ENCODE measurements at regions not wholly inside any gene's neighbourhood (a gene's known extent, or its start where the extent isn't known, plus 50 kb on each side); places are given as distances from the start of the nearest gene placed in this dataset.

GRCh38 chr10:62715383-62715782 is 89.1 kb upstream of the ADO start:
- no peak for DNase-seq (ENCODE audit: low spot score)

GRCh38 chr10:62718585-62718984 is 85.9 kb upstream of the ADO start:
- DNase-seq (ENCODE audit: low spot score) = no peak

DNA sequence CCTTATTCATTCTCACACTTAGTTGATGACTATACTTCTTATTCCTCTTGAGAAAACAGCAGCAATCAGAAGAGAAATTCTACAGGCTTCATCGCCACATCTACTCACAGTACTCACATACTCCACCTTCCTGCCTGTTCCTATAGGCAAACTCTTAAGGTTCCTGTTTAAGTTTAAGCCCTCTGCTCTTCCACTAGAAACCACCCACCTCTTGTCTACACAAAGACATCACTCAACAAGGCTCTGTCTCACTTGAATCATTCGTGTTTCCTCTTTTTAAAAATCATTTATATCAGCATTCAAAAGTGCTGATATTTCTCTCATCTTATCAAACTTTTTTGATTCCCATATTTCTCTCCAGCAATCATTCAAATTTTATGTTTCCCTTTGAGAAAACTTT is 85.5 kb upstream of the ADO start:
- no peak for DNase-seq (ENCODE audit: low spot score)

DNA sequence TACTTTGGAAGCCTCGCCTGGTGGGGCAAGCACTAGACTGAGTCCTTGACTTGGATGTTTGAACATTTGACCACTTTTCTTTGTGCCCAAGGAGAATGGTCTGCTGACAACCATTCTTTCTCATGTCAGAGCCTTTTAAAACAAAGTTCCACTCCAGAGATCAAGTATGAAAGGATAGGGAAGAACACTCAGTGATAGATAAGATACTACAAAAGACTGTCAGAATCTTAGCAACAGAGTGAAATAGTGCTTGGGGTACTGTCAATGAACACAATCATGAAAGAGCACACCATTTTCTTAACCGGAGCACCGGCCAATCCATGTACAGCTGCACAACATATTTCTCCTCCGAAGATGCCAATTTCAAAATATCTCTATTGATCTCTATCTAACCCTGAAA is 82.8 kb upstream of the ADO start:
- DNase-seq (ENCODE audit: low spot score) = no peak

DNA sequence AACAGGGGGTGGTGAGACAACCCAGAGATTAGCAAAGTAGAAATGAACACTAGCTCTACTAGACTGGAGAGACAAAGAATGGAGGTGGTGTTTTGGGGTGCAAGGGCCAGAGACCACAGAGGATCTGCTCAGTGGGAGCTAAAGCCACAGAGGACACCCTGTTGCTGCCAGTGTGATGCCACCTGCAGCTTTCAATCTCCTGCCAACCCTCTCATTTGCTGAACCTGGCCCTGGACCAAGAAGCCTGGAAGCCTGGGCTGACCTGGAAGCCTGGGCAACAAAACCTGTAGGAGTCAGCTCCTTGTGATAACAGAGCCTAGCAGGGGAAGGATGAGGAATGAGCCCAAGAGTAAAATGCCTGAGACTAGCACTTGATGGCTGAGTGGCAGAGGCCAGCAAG is 81.1 kb upstream of the ADO start:
- DNase-seq (ENCODE audit: low spot score) = no peak

- no peak for DNase-seq (ENCODE audit: low spot score)
Observed at GRCh38 chr10:62724465-62724864, 80.1 kb upstream of the ADO start.

GRCh38 chr10:62726142-62726541 is 78.4 kb upstream of the ADO start:
- DNase-seq (ENCODE audit: low spot score) = no peak

GRCh38 chr10:62726638-62727037 is 77.9 kb upstream of the ADO start:
- no peak for DNase-seq (ENCODE audit: low spot score)

DNA sequence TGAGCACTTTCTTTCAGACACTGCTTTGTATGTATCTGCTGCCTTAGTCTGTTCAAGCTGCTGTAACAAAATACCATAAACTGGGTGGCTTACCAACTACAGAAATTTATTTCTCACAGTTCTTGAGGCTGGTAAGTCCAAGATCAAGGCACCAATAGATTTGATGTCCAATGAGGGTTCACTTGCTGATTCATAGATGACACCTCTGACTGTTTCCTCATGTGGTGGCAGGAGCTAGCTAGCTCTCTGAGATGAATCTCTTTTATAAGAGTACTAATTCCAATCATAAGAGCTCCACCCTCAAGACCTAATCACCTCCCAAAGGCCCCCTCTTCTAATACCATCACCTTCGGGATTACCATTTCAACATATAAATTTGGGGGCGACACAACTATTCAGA is 76.6 kb upstream of the ADO start:
- DNase-seq (ENCODE audit: low spot score) = no peak

GRCh38 chr10:62728479-62728878 is 76.0 kb upstream of the ADO start:
- DNase-seq (ENCODE audit: low spot score) = peak; percentile 34

GRCh38 chr10:62732841-62733653 is 71.5 kb upstream of the ADO start:
- peak; percentile 67 for DNase-seq (ENCODE audit: low spot score)

GRCh38 chr10:62733654-62734293 is 70.7 kb upstream of the ADO start:
- DNase-seq (ENCODE audit: low spot score) = no peak

GRCh38 chr10:62734781-62735463 is 69.6 kb upstream of the ADO start:
- DNase-seq (ENCODE audit: low spot score) = no peak

DNA sequence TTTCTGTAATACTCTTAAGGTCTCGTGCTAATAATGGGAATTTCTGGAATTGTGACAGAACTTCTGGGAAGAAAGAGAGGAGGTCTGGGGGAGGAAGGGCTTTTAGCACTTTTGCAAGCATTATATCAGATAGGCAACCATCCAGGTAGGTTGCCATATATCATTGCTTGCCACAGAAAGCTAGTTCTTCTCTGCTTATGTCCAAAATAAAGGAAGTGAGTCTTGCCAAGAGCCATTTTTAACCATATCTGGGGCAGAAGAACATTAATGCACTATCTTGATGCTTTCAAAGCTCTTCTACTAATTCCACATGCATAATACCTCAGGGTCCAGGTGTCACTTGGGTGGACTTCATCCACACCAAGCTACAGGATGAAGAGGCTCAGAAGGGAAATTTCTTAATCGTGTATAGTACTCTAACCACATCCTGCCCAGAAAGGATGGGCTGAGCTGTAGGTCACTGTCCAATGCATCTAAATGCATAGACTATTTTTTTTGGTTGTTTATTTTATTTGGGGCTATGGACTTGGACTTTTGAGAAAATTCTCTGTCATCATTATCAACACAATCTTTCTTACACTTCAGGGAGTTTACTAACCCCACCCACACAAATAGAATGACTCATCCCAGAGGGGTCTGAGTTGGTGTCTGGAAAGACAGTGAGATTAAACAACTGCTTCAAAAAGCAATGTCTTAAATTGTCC is 68.9 kb upstream of the ADO start:
- DNase-seq (ENCODE audit: low spot score) = peak; percentile 26

GRCh38 chr10:62736168-62736546 is 68.4 kb upstream of the ADO start:
- no peak for DNase-seq (ENCODE audit: low spot score)

DNA sequence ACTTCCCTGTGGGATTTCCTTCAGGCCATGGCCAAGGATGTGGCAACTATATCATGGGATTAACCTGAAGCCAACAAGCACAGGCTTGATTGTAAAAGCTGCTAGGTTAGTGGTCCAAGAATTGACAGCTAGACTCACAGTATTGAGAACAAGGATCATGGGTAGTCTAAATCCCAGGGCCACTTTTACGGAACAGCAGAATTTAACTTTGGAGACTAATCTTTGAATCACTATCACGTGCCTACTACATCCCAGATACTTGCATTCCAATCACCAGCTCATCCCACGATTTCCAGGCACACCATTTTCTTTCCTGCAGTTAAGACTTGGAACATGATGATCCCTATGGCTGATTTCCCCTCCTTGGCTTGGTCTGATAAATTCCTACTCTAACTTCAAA is 65.6 kb upstream of the ADO start:
- peak; percentile 45 for DNase-seq (ENCODE audit: low spot score)

DNA sequence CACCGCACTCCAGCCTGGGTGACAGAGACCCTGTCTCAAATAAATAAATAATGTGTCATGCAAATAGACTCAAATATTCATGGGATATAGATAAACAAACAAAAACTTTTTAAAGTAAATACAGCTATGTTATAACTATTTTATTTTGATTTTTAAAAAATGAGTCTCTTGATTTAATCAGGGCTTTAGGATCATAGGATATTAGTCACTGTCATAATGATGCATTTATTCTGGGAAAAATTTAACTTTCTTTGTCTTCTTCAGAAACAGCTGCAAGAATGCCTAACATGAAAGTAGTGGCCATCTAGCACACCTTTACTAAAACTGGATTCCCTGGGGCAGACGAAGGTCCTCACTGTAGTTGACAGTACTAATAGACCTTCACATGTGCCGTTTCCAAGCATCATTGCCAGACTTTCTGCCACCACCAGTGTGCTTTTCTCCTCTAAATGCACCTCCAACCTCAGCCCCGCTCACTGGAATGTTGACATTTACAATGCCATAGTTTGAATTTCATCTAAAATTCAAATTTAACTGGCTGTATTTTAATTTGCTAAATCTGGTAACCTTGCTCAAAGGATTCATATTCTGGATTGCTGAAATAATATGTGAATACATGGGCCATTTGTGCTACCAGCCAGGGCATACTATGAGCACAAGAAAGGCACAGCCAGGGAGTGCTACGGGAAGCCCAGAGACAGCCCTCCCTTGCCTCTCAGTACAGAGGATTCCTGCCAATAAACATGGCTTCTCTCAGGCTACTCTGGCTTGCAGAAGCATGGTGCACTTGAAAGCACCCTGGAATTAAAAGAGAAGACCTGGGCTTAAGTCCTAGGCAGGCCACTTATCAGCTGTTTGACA is 63.4 kb upstream of the ADO start:
- no peak for DNase-seq (ENCODE audit: low spot score)

- DNase-seq (ENCODE audit: low spot score) = no peak
Observed at GRCh38 chr10:62741996-62742395, 62.5 kb upstream of the ADO start.

DNA sequence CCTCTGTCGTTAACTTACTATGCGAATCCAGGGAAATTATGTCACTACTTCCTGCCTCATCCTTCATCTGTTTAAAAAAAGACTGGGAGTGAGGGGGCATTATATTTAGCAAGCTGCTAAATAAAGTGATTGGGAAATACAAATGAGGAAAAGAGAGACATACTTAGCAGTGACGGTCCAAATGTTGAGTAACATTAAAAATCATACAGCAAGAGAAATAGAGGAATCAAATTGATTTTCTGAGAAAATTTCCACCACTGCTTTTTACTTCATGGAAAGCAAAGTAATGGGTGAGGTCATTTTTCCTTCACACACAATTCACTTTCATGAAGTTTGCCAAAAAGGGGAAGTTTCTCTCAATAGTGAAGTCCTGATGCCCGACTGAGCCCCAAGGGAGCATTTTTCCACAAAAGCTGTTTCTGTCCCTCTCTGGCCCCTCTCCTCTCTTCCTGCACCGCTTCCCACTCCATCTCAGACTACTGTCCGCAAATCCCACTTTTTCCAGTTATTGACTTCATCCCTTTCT is 61.9 kb upstream of the ADO start:
- DNase-seq (ENCODE audit: low spot score) = no peak

- DNase-seq (ENCODE audit: low spot score) = peak; percentile 65
Observed at GRCh38 chr10:62744136-62744535, 60.4 kb upstream of the ADO start.

DNA sequence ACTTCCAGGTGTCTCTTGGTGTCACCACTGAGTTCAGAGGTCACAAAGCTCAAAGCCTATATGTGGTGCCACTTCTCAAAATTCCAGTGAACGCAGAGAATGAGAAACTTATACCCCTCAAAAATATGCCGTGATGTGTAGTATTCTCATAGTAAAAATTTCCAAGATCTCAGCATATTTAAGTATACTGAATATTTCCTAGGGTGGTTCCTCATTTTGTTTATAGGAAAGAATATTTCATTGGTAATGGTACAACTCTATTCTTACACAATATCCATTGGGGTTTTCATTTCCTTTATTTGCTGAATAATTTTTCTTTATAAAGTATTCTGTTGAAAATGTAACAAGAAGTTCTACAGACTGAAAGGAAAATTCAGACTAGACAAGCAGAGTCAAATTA is 58.9 kb upstream of the ADO start:
- DNase-seq (ENCODE audit: low spot score) = no peak
